GM12878 (cell line): ENCODE measurements at regions not wholly inside any gene's neighbourhood (a gene's known extent, or its start where the extent isn't known, plus 50 kb on each side); places are given as distances from the start of the nearest gene placed in this dataset.

Experiments used
- BHLHE40 ChIP-seq, 2 experiments: fragments of 450-650 bp in 1 of 2; IDR thresholded peaks; 2 replicates each; pipeline ENCODE4 v1.6.1; 2011 to 2017; ENCODE audit warnings: low read depth in 2 of 2, borderline replicate concordance in 1 of 2, improper control_type of control experiment in 1 of 2, low read length in 1 of 2, mild to moderate bottlenecking in 1 of 2
- CREM ChIP-seq: IDR thresholded peaks from 2 replicates; pipeline ENCODE4 v1.6.1; 2014; ENCODE audit warnings: antibody characterized with exemption, low read depth
- CUX1 ChIP-seq: IDR thresholded peaks from 2 replicates; pipeline ENCODE4 v1.6.1; 2012; ENCODE audit warnings: improper control_type of control experiment, low read depth, low read length; ENCODE audit not compliant: insufficient replicate concordance
- EP300 ChIP-seq, 2 experiments: fragments of 150-350 bp in 1 of 2; IDR thresholded peaks; 2 replicates each; pipeline ENCODE4 v1.6.1; 2011 to 2012; ENCODE audit warnings: low read depth in 2 of 2, low read length in 2 of 2, borderline replicate concordance in 1 of 2, improper control_type of control experiment in 1 of 2, inconsistent platforms in 1 of 2; ENCODE audit not compliant: control insufficient read depth in 1 of 2
- HDGF ChIP-seq: fragments of 450-650 bp; IDR thresholded peaks from 2 replicates; pipeline ENCODE4 v1.6.1; 2016; ENCODE audit warnings: antibody characterized with exemption
- IKZF2 ChIP-seq, 2 experiments: fragments of 450-650 bp; IDR thresholded peaks; 2 replicates each; pipeline ENCODE4 v1.6.1; 2017; ENCODE audit warnings: mild to moderate bottlenecking in 2 of 2, moderate library complexity in 2 of 2
- IRF5 ChIP-seq: fragments of 450-650 bp; IDR thresholded peaks from 2 replicates; pipeline ENCODE4 v1.6.1; 2017; ENCODE audit warnings: borderline replicate concordance
- KLF5 ChIP-seq: fragments of 450-650 bp; IDR thresholded peaks from 2 replicates; pipeline ENCODE4 v1.6.1; 2014; ENCODE audit warnings: mild to moderate bottlenecking; ENCODE audit not compliant: partially characterized antibody
- NR2C2 ChIP-seq: IDR thresholded peaks from 2 replicates; pipeline ENCODE4 v1.6.1; 2011; ENCODE audit warnings: borderline replicate concordance, low read depth; ENCODE audit not compliant: control insufficient read depth, insufficient read length
- NRF1 ChIP-seq: conservative IDR thresholded peaks from 2 replicates; pipeline ENCODE4 v1.6.1; 2011; ENCODE audit warnings: mild to moderate bottlenecking, low read depth, low read length, improper control_type of control experiment
- PAX5 ChIP-seq: IDR thresholded peaks from 2 replicates; pipeline ENCODE4 v1.6.1; 2011; ENCODE audit warnings: low read depth, low read length, borderline replicate concordance
- RB1 ChIP-seq: fragments of 450-650 bp; formaldehyde crosslinking; IDR thresholded peaks from 2 replicates; pipeline ENCODE4 v1.6.1; 2017; ENCODE audit warnings: mild to moderate bottlenecking, borderline replicate concordance
- RCOR1 ChIP-seq: conservative IDR thresholded peaks from 2 replicates; pipeline ENCODE4 v1.6.1; 2012; ENCODE audit warnings: low read depth, low read length, improper control_type of control experiment
- SIX5 ChIP-seq: IDR thresholded peaks from 2 replicates; pipeline ENCODE4 v1.6.1; 2011; ENCODE audit warnings: mild to moderate bottlenecking, low read depth, low read length, moderate library complexity; ENCODE audit not compliant: severe bottlenecking
- TCF7 ChIP-seq: IDR thresholded peaks from 2 replicates; pipeline ENCODE4 v1.6.1; 2014; ENCODE audit warnings: antibody characterized with exemption, borderline replicate concordance
- ZBTB40 ChIP-seq: fragments of 450-650 bp; IDR thresholded peaks from 2 replicates; pipeline ENCODE4 v1.6.1; 2016; ENCODE audit warnings: mild to moderate bottlenecking, moderate library complexity, borderline replicate concordance
- ZNF274 ChIP-seq: IDR thresholded peaks from one replicate; pipeline ENCODE4 v1.8.0; 2011; ENCODE audit not compliant: insufficient read length, insufficient read depth

GRCh38 chr16:85554114-85554888, 58.8 kb upstream of the GSE1 start (continued):
- TF ChIP-seq ZBTB40 = peak; percentile 66; the same call in 1 of the 2 replicates
- TF ChIP-seq CUX1 = no peak
- no peak for TF ChIP-seq RCOR1
- TF ChIP-seq HDGF = no peak
- 0 out of 4 replicates have a peak, but pooled peaks of 1 of the 2 experiments have one; percentile 1 for TF ChIP-seq BHLHE40 (IDR thresholded peaks at IDR 0.05; ENCODE audit: borderline replicate concordance in 1 of 2, low read depth in 2 of 2, low read length in 1 of 2)
- TF ChIP-seq TCF7 = no peak
- TF ChIP-seq SIX5 = no peak
- TF ChIP-seq IRF5 = no peak
- peak; percentile 73; the same call in 1 of the 2 replicates for TF ChIP-seq PAX5
- peak; percentile 65 to 67 for TF ChIP-seq IKZF2 (IDR thresholded peaks at IDR 0.05)
- peak; percentile 65 to 78; a peak in 3 of 4 replicates for TF ChIP-seq EP300 (IDR thresholded peaks at IDR 0.05; ENCODE audit: borderline replicate concordance in 1 of 2, control insufficient read depth in 1 of 2, low read depth in 2 of 2, low read length in 2 of 2)
- TF ChIP-seq CREM = peak; percentile 66; the same call in 1 of the 2 replicates
- no peak for TF ChIP-seq NRF1
- TF ChIP-seq KLF5 = no peak
- TF ChIP-seq NR2C2 = no peak
- TF ChIP-seq ZNF274 = no peak
- TF ChIP-seq RB1 = no peak
